K562 (cell line): ENCODE measurements at regions not wholly inside any gene's neighbourhood (a gene's known extent, or its start where the extent isn't known, plus 50 kb on each side); places are given as distances from the start of the nearest gene placed in this dataset.

ENCODE experiments used
- EP300 ChIP-seq: IDR thresholded peaks from 2 replicates; pipeline ENCODE4 v1.6.1; 2012; ENCODE audit warnings: low read length, improper control_type of control experiment
- TF ChIP-seq, protein P1 (sequence below): fragments of 250-450 bp; sonication (Bioruptor Pico); IDR thresholded peaks from 2 replicates; pipeline ENCODE4 v1.5.0; 2021

DNA sequence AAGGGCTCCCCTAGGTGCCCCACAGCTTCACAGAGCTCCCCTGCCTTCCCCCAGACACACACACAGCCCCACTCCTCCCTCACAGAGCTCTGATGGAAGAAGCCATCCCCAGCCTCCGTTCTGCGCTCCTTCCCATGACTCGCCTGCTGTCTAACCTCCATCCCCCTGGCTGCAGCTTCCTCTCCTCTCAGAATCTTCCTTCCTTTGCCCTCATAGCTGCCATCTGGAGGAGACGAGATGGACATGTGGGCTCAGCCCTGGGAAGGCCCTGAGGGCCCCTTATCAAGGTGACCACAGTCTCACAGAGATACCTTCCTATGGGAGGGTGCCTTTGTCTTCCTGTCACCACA, 94.3 kb downstream of the PCDH1 start:
- TF ChIP-seq EP300, result no peak
- TF ChIP-seq, protein P1, sequence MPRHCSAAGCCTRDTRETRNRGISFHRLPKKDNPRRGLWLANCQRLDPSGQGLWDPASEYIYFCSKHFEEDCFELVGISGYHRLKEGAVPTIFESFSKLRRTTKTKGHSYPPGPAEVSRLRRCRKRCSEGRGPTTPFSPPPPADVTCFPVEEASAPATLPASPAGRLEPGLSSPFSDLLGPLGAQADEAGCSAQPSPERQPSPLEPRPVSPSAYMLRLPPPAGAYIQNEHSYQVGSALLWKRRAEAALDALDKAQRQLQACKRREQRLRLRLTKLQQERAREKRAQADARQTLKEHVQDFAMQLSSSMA, result no peak
